ENCODE measurements at regions not wholly inside any gene's neighbourhood (a gene's known extent, or its start where the extent isn't known, plus 50 kb on each side); places are given as distances from the start of the nearest gene placed in this dataset.

GRCh38 chr9:78596346-78596745, 299.4 kb downstream of the PSAT1 start:
- TF ChIP-seq POLR2A (IDR thresholded peaks at IDR 0.05) = no peak
- TF ChIP-seq CTCF (IDR thresholded peaks at IDR 0.05) = no peak
